GM23248 (cell line): ENCODE measurements at regions not wholly inside any gene's neighbourhood (a gene's known extent, or its start where the extent isn't known, plus 50 kb on each side); places are given as distances from the start of the nearest gene placed in this dataset.
A peak's percentile ranks its signal among the peaks of the same experiment; 100 is the strongest.

ENCODE experiments used
- DNase-seq: peaks from one replicate; pipeline ENCODE4 v3.0.0-alpha.2; 2015
- H2AFZ ChIP-seq: fragments of 200-600 bp; sonication (generic); 2 replicates; pipeline ENCODE4 v1.6.1; 2016; ENCODE audit warnings: antibody characterized with exemption
- H3F3A ChIP-seq: fragments of 200-600 bp; sonication (generic); 2 replicates; pipeline ENCODE4 v1.6.1; 2016; ENCODE audit warnings: mild to moderate bottlenecking, antibody characterized with exemption, mixed run types; ENCODE audit not compliant: insufficient read depth
- H3K27ac ChIP-seq: fragments of 200-600 bp; sonication (generic); 2 replicates; pipeline ENCODE4 v1.5.1; 2016; ENCODE audit warnings: mild to moderate bottlenecking
- H3K27me3 ChIP-seq: fragments of 200-600 bp; sonication (generic); replicated peaks from 2 replicates; pipeline ENCODE4 v1.6.1; 2016; ENCODE audit warnings: mild to moderate bottlenecking; ENCODE audit not compliant: insufficient read depth
- H3K36me3 ChIP-seq: fragments of 200-600 bp; sonication (generic); 2 replicates; pipeline ENCODE4 v1.6.1; 2016; ENCODE audit warnings: low read depth, mild to moderate bottlenecking
- H3K4me1 ChIP-seq: fragments of 200-600 bp; sonication (generic); 2 replicates; pipeline ENCODE4 v1.6.1; 2016; ENCODE audit warnings: mild to moderate bottlenecking; ENCODE audit not compliant: insufficient read depth
- H3K4me2 ChIP-seq: fragments of 200-600 bp; sonication (generic); one replicate; pipeline ENCODE4 v1.6.1; 2016; ENCODE audit warnings: mild to moderate bottlenecking; ENCODE audit not compliant: unreplicated experiment
- H3K4me3 ChIP-seq: fragments of 200-600 bp; sonication (generic); 2 replicates; pipeline ENCODE4 v1.5.1; 2016; ENCODE audit warnings: mild to moderate bottlenecking
- H3K79me2 ChIP-seq: fragments of 200-600 bp; sonication (generic); 2 replicates; pipeline ENCODE4 v1.6.1; 2016; ENCODE audit warnings: mild to moderate bottlenecking; ENCODE audit not compliant: insufficient read depth
- H3K9ac ChIP-seq: fragments of 200-600 bp; sonication (generic); 2 replicates; pipeline ENCODE4 v1.6.1; 2016; ENCODE audit warnings: mild to moderate bottlenecking
- H3K9me2 ChIP-seq: fragments of 200-600 bp; sonication (generic); 2 replicates; pipeline ENCODE4 v1.6.1; 2016; ENCODE audit warnings: mixed run types, mild to moderate bottlenecking, moderate library complexity; ENCODE audit not compliant: insufficient read depth
- H3K9me3 ChIP-seq: fragments of 200-600 bp; sonication (generic); one replicate; pipeline ENCODE4 v1.6.1; 2017; ENCODE audit warnings: low read depth
- H4K20me1 ChIP-seq: fragments of 200-600 bp; sonication (generic); 2 replicates; pipeline ENCODE4 v1.6.0; 2016; ENCODE audit not compliant: insufficient read depth
- EZH2 ChIP-seq: fragments of 200-600 bp; sonication (generic); IDR thresholded peaks from 2 replicates; pipeline ENCODE4 v1.6.1; 2018; ENCODE audit warnings: antibody characterized with exemption, mild to moderate bottlenecking; ENCODE audit not compliant: insufficient read depth, poor library complexity, severe bottlenecking
- EZH2phosphoT487 ChIP-seq: fragments of 200-600 bp; sonication (generic); IDR thresholded peaks from 2 replicates; pipeline ENCODE4 v1.6.1; 2018; ENCODE audit warnings: antibody characterized with exemption, moderate library complexity, mild to moderate bottlenecking, low read depth; ENCODE audit not compliant: insufficient read depth
- WGBS, 2 experiments: methylation state at CpG; one replicate each; pipeline ENCODE4 v1.1.6; 2015 to 2017; ENCODE audit warnings: low lambda C conversion rate in 2 of 2, low coverage in 1 of 2; ENCODE audit errors: missing lambda C conversion rate in 2 of 2; 5-methylcytosine and 5-hydroxymethylcytosine counted together
- in situ Hi-C: fragments of 300-500 bp; cut with MboI; formaldehyde crosslinking; loops from 2 replicates; pipeline ENCODE4 v1.15.0; 2020

GRCh38 chr7:142319970-142320369, 62.1 kb upstream of the PRSS58 start:
- peak; percentile 41 for DNase-seq

GRCh38 chr7:142314281-142314680, 56.4 kb upstream of the PRSS58 start:
- H3K9me2 ChIP-seq: no peaks in the 10 kb centered on the region
- no peak overlapping the region for H3K27ac ChIP-seq
- DNase-seq: no peak
- no peaks in the 10 kb centered on the region for H3K9me3 ChIP-seq
- no peak overlapping the region for H3K9ac ChIP-seq
- no peak overlapping the region for H3K4me2 ChIP-seq
- H3K79me2 ChIP-seq: no peaks in the 10 kb centered on the region
- H3K27me3 ChIP-seq: peaks cover 31% of the 10 kb centered on the region
- no peaks in the 10 kb centered on the region for H3K4me1 ChIP-seq
- H3K4me3 ChIP-seq: no peak overlapping the region
- no peaks in the 10 kb centered on the region for H3F3A ChIP-seq
- H3K36me3 ChIP-seq: no peaks in the 10 kb centered on the region
- H2AFZ ChIP-seq: no peak overlapping the region
- no peak for TF ChIP-seq EZH2phosphoT487
- no peak for TF ChIP-seq EZH2
- no peaks in the 10 kb centered on the region for H4K20me1 ChIP-seq
- in situ Hi-C loops: no loop called here

More at GRCh38 chr7:142319970-142320369, 62.1 kb upstream of the PRSS58 start:
- no peaks in the 10 kb centered on the region for H3K4me1 ChIP-seq
- H3F3A ChIP-seq: no peaks in the 10 kb centered on the region
- in situ Hi-C loops: no loop called here
- H3K4me2 ChIP-seq: no peak overlapping the region
- peaks cover 32% of the 10 kb centered on the region for H3K27me3 ChIP-seq
- H4K20me1 ChIP-seq: no peaks in the 10 kb centered on the region
- WGBS, 2 experiments: 0 to 1% methylated on average over 3 of the region's 3 CpGs
- H3K27ac ChIP-seq: no peak overlapping the region
- TF ChIP-seq EZH2 (no peak), EZH2phosphoT487 (no peak)
- no peak overlapping the region for H3K4me3 ChIP-seq
- H3K36me3 ChIP-seq: no peaks in the 10 kb centered on the region
- no peak overlapping the region for H3K9ac ChIP-seq
- no peaks in the 10 kb centered on the region for H3K9me2 ChIP-seq
- H2AFZ ChIP-seq: no peak overlapping the region
- H3K79me2 ChIP-seq: no peaks in the 10 kb centered on the region
- no peaks in the 10 kb centered on the region for H3K9me3 ChIP-seq

GRCh38 chr7:142313528-142313927, 55.7 kb upstream of the PRSS58 start:
- Histone ChIP-seq H3K4me3 (no peak overlapping the region), H3K4me1 (no peaks in the 10 kb centered on the region), H3K27me3 (peaks cover 25% of the 10 kb centered on the region), H3K4me2 (no peak overlapping the region), H3K79me2 (no peaks in the 10 kb centered on the region), H3K9ac (no peak overlapping the region), H3K9me2 (no peaks in the 10 kb centered on the region), H3K27ac (no peak overlapping the region), H3K36me3 (no peaks in the 10 kb centered on the region), H3F3A (no peaks in the 10 kb centered on the region), H3K9me3 (no peaks in the 10 kb centered on the region), H4K20me1 (no peaks in the 10 kb centered on the region), H2AFZ (no peak overlapping the region)
- in situ Hi-C loops: no loop called here
- no peak for DNase-seq
- 30 to 31% methylated on average over 11 of the region's 11 CpGs for WGBS, 2 experiments
- no peak for TF ChIP-seq EZH2
- no peak for TF ChIP-seq EZH2phosphoT487

- H3K9me3 ChIP-seq: no peaks in the 10 kb centered on the region
- no peaks in the 10 kb centered on the region for H4K20me1 ChIP-seq
- H3K79me2 ChIP-seq: no peaks in the 10 kb centered on the region
- H3K36me3 ChIP-seq: no peaks in the 10 kb centered on the region
- DNase-seq: no peak
- H3K4me3 ChIP-seq: no peak overlapping the region
- H2AFZ ChIP-seq: no peak overlapping the region
- TF ChIP-seq EZH2phosphoT487 (no peak), EZH2 (no peak)
- H3K27me3 ChIP-seq: peaks cover 24% of the 10 kb centered on the region
- no peaks in the 10 kb centered on the region for H3F3A ChIP-seq
- no peak overlapping the region for H3K9ac ChIP-seq
- 16 to 20% methylated on average over 3 of the region's 3 CpGs for WGBS, 2 experiments
- in situ Hi-C loops: no loop called here
- no peaks in the 10 kb centered on the region for H3K9me2 ChIP-seq
- no peak overlapping the region for H3K4me2 ChIP-seq
- no peak overlapping the region for H3K27ac ChIP-seq
- no peaks in the 10 kb centered on the region for H3K4me1 ChIP-seq
Observed at GRCh38 chr7:142311876-142312275, 54.0 kb upstream of the PRSS58 start.

- H4K20me1 ChIP-seq: no peaks in the 10 kb centered on the region
Observed at GRCh38 chr7:142308918-142309317, 51.1 kb upstream of the PRSS58 start.

More at GRCh38 chr7:142308918-142309317, 51.1 kb upstream of the PRSS58 start:
- no peak overlapping the region for H3K4me2 ChIP-seq
- no peaks in the 10 kb centered on the region for H3F3A ChIP-seq
- H3K4me3 ChIP-seq: no peak overlapping the region
- no peak overlapping the region for H3K9ac ChIP-seq
- no peaks in the 10 kb centered on the region for H3K9me2 ChIP-seq
- H3K36me3 ChIP-seq: no peaks in the 10 kb centered on the region
- no peak overlapping the region for H2AFZ ChIP-seq
- TF ChIP-seq EZH2 (no peak), EZH2phosphoT487 (no peak)
- H3K27ac ChIP-seq: no peak overlapping the region
- peaks cover 26% of the 10 kb centered on the region for H3K27me3 ChIP-seq
- in situ Hi-C loops: no loop called here
- no peaks in the 10 kb centered on the region for H3K9me3 ChIP-seq
- H3K4me1 ChIP-seq: no peaks in the 10 kb centered on the region
- WGBS, 2 experiments: 16 to 18% methylated on average over 3 of the region's 3 CpGs
- no peak for DNase-seq
- H3K79me2 ChIP-seq: no peaks in the 10 kb centered on the region
